AML-193 (cell line): ENCODE measurements at regions not wholly inside any gene's neighbourhood (a gene's known extent, or its start where the extent isn't known, plus 50 kb on each side); places are given as distances from the start of the nearest gene placed in this dataset.
"Not testable (repeated sequence)": the region's sequence is repeated elsewhere in the genome, so short reads cannot be mapped to it uniquely, and the experiment has no call there.

Experiments used
- DNase-seq, 2 experiments: peaks; one replicate each; lab custom pipeline; 2025; lab: John Stamatoyannopoulos, UW

GRCh38 chr9:17846948-17847655 is 268.2 kb downstream of the SH3GL2 start:
- no peak for DNase-seq

DNA sequence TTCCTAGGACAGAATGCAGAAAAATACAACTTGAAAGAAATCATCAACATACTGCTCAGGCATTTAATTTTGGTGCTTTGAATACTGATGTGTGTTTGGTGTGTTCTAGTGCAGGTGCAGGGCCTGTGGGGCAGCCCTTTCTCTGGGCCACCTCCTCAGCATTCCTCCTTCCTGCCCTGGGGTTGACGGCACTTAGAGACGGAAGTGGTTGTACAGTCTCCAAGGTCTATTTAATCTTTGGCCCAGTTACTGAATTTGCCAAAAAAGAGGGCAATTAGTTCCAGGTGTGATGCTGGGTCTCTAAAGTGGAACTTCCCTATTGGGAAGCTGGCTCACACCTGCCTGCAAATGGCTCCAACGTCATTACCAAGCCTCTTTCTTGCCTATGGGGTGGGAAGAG is 269.0 kb downstream of the SH3GL2 start:
- DNase-seq, result no peak

DNA sequence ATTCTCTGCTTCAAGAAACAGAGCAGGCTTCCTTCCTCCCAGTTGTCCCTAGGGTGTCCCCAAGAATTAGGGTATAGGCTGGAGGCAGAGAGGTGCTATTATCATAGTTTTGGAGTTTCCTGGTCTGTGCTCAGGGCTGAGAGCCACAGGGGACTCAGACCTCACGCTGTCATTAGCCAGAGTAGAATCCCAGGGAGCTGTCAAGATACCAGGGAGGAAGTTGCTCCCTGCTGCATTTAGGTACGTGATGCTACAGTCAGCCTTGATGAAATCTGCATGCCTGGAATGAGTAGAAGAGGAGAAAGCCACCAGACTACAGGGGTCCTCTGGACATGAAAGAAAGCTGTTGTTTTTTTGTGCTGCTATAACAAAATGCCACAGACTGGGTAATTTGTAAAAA is 273.2 kb downstream of the SH3GL2 start:
- no peak for DNase-seq

DNA sequence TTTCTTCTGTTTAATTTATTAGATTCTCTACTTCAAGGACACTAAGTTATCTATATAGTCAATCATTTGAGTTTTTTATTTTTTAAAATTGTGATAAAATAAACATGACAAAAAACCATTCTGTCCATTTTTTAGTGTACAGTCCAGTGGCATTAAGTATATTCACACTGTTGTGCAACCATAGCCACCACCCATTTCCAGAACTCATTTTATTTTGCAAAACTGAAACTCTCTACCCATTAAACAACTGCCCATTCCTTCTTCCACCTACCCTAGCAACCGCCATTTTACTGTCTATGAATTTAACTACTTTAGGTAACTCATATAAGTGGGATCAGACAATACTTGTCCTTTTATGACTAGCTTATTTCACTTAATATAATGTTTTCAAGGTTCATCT is 275.6 kb downstream of the SH3GL2 start:
- no peak for DNase-seq

DNA sequence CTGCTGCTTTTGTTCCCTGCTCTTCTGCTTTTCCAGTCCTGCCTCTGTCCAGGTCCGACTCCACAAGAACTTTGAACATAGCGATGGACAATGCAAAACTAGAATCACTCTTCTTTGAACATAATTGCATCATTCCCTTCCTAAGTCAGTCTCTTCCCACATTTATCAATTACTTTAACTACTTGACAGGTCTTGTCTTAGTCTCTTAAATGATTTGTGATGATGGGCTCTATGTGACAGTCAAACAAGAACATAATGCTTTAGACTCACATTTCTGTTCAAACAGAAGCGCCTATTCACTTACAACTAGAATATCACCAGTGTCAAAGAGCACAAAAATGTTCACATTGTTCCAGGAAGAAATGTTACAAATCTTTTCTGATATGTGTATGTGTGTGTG is 278.1 kb downstream of the SH3GL2 start:
- DNase-seq, result no peak

DNA sequence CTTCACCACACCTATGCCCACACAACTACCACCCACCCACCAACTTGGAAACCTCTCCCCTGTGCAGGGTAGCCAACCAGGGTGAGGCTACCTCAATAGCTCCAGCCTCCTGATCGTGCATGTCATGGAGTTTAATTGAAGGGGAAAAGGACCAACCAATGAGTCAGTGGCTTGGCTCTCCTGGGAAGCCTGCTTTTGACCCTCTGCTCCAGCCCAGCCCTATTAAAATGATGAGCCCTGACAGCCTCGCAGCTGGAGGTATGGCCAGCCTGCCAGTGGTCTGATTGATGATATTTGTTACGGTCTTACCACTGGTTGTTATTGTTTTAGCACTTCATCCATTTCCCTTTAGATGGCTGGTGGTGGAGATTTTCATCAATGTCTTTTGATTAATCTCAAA is 280.4 kb downstream of the SH3GL2 start:
- no peak for DNase-seq

DNA sequence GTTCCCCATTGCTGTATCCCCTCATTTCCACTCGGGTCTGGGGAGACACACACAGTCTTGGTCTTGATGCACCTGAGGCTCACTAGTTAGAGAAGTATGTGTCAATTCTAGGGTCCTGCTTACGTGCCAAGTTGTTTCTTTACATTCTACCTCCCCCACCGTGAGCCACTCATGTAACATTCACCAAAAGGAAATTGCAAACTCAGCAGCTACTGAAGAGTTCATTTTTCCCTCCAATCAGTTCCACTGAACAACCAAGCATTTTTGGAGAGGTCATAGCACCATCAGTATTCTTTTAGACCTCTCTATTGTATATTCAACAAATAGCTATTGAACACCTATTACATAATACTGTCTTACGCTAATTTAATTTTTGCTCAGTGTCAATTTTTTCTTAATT is 281.1 kb downstream of the SH3GL2 start:
- DNase-seq, result no peak

DNA sequence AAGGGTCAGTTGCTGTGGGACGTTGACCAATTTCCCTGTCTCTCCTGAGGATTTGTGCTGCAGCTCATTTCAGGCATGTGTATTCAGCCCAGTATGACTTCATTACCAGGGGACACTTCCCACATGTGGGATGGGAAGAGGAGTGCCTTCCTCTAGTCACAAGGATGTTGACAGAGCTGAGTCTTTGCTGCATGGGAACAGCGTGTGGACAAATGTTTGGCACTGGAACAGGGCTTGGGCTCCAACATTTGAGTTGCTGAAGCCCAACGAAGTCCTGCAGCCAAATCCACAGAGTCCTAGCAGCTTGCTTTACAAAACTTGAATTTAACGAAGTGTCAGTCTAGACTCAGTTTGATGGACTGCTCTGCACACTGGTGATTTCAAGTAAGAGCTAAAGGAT is 283.2 kb downstream of the SH3GL2 start:
- no peak for DNase-seq

DNA sequence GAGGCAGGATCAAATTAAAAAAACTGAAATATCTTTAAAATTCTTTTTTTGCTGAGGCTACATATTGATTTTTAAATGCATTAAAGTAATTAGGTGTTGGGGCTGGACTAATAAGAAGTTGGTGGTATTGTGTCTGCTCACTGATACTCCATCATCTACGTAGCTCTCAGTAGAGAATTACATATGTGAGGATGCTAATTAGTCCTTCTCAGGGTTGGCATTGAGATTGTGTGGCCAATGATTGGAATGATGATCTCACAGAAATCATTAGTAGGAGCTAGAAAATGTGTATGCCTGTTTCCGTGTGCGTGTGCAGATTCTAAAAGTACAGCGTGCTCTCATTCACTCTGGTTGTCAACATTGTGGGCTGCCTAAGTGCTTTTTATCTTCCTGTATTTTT is 283.8 kb downstream of the SH3GL2 start:
- no peak for DNase-seq

GRCh38 chr9:17863213-17863883 is 284.5 kb downstream of the SH3GL2 start:
- no peak for DNase-seq

GRCh38 chr9:17863924-17864323 is 285.1 kb downstream of the SH3GL2 start:
- DNase-seq, result no peak

GRCh38 chr9:17864951-17865350 is 286.1 kb downstream of the SH3GL2 start:
- no peak for DNase-seq

- no peak for DNase-seq
These were observed 287.0 kb downstream of the SH3GL2 start for GRCh38 chr9:17865881-17866280.

GRCh38 chr9:17870722-17871121 is 291.9 kb downstream of the SH3GL2 start:
- no peak for DNase-seq

DNA sequence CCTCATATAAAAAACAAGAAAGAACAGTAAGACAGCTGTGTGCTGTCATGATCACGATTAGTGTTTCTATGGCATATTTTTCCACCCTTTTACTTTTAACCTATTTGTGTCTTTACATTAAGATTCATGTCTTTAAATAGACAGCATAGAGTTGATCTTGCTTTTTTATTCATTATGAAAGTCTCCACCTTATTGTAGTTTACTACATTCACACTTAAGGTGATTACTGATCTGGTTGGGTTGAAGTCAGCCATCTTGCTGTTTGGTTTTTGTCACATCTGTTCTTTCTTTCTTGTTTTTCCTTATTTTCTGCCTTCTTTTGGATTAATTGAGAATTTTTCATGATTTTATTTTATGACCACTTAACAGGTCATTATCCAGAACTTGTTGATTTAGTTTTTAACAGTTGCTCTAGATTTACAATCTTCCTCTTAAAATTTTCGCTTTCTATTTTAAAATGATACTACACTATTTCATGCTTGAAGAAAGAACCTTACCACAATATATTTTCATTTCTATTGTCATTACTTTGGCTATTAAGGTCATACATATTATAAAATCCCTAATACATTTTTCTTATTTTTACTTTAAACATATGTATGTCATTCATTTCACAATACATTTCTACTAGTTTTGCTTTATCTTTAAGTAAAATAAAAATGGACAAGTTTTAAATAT is 292.5 kb downstream of the SH3GL2 start:
- no peak for DNase-seq

- DNase-seq, result no peak
These were observed 297.0 kb downstream of the SH3GL2 start for GRCh38 chr9:17875886-17876285.

DNA sequence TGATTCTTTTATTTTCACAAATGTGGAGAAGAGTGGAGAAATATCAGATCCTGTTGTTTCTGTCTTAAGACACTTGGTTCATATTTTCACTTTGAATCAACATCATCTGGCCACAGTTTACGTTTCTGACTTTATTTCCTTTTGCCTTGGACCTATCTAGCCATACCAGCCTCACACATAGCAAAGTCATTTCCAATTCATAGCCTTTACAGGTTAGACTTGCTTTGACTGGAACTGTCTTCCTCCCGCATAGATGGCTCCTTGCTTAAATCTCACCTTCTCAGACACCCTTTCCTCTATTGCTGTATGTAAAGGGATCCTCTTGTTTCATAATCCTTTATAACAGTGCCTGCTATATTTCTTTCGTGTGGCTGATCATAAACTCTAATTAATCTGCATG is 297.8 kb downstream of the SH3GL2 start:
- no peak for DNase-seq

GRCh38 chr9:17878810-17879370 is 300.0 kb downstream of the SH3GL2 start:
- DNase-seq, result no peak

GRCh38 chr9:17881371-17881770 is 302.5 kb downstream of the SH3GL2 start:
- DNase-seq, result no peak

DNA sequence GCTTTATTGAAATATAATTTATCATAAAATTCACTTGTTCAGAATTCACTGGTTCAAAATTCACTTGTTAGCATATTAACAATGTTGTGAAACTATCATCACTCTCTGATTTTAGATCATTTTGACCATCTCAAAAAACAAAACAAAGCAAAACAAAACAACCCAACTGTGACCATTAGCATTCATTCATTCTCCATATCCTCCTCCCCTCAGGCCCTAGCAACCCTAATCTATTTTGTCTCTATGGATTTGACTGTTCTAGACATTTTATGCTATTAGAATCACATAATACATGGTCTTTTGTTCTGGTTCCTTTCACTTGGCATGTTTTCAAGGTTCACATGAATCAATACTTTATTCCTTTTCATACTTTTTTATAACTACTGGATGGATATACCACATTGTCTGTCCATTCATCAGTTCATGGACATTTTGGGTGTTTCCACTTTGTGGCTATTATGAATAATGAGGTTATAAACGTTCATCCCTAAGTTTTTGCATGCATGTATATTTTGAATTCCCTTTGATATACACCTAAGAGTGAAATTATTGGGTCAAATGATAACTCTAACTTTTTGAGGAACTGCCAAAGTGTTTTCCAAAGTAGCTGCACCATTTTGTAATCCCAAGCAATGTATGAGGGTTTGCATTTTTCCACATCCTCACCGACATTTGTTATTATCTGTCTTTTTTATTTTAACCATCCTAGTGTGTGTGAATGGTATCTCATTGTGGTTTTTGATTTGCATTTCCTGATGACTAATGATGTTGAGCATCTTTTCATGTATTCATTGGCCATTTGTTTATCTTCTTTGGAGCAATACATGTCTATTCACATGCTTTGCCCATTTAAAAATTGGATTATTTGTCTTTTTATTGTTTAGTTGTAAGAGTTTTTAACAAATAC is 304.1 kb downstream of the SH3GL2 start:
- no peak for DNase-seq

DNA sequence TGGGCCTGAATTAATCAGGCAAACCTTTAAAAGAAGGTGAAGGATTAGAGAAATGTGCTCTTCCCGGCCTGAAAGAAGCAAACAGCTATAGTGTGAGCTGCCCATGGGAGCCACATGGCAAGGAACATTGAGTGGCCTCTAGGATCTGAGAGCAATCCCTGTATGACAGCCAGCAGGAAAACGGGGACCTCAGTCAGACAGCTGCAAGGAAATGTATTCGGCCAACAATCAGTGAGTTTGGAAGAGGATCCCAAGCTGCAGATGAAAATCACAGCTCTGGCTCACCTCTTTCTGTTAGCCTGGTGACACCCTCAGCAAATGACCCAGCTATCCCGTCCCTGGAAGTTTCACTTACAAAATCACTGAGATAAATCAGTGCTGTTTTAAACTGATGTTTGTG is 309.2 kb downstream of the SH3GL2 start:
- no peak for DNase-seq

DNA sequence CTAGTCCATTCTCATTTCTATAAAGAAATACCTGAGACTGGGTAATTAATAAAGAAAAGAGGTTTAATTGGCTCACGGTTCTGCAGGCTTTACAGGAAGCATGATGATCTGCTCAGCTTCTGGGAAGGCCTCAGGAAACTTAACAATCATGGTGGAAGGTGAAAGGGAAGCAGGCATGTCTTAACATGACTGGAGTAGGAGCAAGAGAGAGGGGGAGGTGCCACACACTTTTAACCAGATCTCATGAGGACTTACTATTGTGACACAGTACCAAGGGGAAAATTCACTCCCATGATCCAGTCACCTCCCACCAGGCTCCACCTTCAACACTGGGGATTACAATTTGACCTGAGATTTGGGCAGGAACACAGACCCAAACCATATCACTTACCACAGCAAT is 310.1 kb downstream of the SH3GL2 start:
- DNase-seq, result not testable (repeated sequence)
